ENCODE measurements at regions not wholly inside any gene's neighbourhood (a gene's known extent, or its start where the extent isn't known, plus 50 kb on each side); places are given as distances from the start of the nearest gene placed in this dataset.

DNA sequence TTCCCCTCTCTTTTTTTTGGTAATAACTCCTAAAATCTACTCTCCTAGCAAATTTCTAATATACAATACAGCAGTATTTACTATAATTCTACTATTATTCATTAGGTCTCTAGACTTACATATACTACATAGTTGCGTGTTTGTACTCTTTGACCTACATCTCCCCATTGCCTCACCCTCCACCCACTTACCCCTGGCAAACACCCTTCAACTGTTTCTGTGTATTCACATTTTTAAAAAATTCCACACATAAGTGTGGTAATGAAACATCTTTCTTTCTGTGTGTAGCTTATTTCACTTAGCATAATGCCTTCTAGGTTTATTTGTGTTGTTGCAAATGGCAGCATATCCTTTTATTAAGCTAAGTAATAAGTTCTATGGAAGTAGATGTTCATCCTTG is 336.0 kb downstream of the CCDC85A start:
- Mint-ChIP-seq H3K9me3 (peaks cover 4% of the 10 kb centered on the region), H3K27me3 (no peaks in the 10 kb centered on the region), H3K4me3 (no peak overlapping the region), H3K27ac (no peak overlapping the region), H3K36me3 (ENCODE audit: low read depth) (no peaks in the 10 kb centered on the region), H3K4me1 (ENCODE audit: low read depth) (no peaks in the 10 kb centered on the region)
- DNase-seq (no peak), ATAC-seq (no peak)
- TF ChIP-seq, protein P1, sequence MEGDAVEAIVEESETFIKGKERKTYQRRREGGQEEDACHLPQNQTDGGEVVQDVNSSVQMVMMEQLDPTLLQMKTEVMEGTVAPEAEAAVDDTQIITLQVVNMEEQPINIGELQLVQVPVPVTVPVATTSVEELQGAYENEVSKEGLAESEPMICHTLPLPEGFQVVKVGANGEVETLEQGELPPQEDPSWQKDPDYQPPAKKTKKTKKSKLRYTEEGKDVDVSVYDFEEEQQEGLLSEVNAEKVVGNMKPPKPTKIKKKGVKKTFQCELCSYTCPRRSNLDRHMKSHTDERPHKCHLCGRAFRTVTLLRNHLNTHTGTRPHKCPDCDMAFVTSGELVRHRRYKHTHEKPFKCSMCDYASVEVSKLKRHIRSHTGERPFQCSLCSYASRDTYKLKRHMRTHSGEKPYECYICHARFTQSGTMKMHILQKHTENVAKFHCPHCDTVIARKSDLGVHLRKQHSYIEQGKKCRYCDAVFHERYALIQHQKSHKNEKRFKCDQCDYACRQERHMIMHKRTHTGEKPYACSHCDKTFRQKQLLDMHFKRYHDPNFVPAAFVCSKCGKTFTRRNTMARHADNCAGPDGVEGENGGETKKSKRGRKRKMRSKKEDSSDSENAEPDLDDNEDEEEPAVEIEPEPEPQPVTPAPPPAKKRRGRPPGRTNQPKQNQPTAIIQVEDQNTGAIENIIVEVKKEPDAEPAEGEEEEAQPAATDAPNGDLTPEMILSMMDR (IDR thresholded peaks at IDR 0.05), result no peak
- intact Hi-C loops (cut with micrococcal nuclease), result no loop called here
- ChIA-PET CTCF (no interaction called here), POLR2A (no interaction called here)

- intact Hi-C loops (cut with micrococcal nuclease), result no loop called here
Observed at GRCh38 chr2:56522605-56523089, 338.9 kb downstream of the CCDC85A start.

GRCh38 chr2:56523816-56524215 is 340.0 kb downstream of the CCDC85A start:
- intact Hi-C loops (cut with micrococcal nuclease), result no loop called here
- no peak for ATAC-seq
- no peaks in the 10 kb centered on the region for H3K36me3 Mint-ChIP-seq (ENCODE audit: low read depth)
- TF ChIP-seq, protein P1 (IDR thresholded peaks at IDR 0.05), result no peak
- H3K27ac Mint-ChIP-seq, result no peak overlapping the region
- H3K4me1 Mint-ChIP-seq (ENCODE audit: low read depth), result no peaks in the 10 kb centered on the region
- no peaks in the 10 kb centered on the region for H3K27me3 Mint-ChIP-seq
- CTCF ChIA-PET, result no interaction called here
- no peak overlapping the region for H3K4me3 Mint-ChIP-seq
- DNase-seq, result no peak
- POLR2A ChIA-PET, result no interaction called here
- H3K9me3 Mint-ChIP-seq, result peaks cover 5% of the 10 kb centered on the region

More at GRCh38 chr2:56522605-56523089, 338.9 kb downstream of the CCDC85A start:
- no peaks in the 10 kb centered on the region for H3K4me1 Mint-ChIP-seq (ENCODE audit: low read depth)
- TF ChIP-seq, protein P1 (IDR thresholded peaks at IDR 0.05), result no peak
- no peak for DNase-seq
- H3K9me3 Mint-ChIP-seq, result peaks cover 5% of the 10 kb centered on the region
- no peak overlapping the region for H3K27ac Mint-ChIP-seq
- POLR2A ChIA-PET, result no interaction called here
- no peak for ATAC-seq
- H3K27me3 Mint-ChIP-seq, result no peaks in the 10 kb centered on the region
- CTCF ChIA-PET, result no interaction called here
- H3K36me3 Mint-ChIP-seq (ENCODE audit: low read depth), result no peaks in the 10 kb centered on the region
- no peak overlapping the region for H3K4me3 Mint-ChIP-seq

DNA sequence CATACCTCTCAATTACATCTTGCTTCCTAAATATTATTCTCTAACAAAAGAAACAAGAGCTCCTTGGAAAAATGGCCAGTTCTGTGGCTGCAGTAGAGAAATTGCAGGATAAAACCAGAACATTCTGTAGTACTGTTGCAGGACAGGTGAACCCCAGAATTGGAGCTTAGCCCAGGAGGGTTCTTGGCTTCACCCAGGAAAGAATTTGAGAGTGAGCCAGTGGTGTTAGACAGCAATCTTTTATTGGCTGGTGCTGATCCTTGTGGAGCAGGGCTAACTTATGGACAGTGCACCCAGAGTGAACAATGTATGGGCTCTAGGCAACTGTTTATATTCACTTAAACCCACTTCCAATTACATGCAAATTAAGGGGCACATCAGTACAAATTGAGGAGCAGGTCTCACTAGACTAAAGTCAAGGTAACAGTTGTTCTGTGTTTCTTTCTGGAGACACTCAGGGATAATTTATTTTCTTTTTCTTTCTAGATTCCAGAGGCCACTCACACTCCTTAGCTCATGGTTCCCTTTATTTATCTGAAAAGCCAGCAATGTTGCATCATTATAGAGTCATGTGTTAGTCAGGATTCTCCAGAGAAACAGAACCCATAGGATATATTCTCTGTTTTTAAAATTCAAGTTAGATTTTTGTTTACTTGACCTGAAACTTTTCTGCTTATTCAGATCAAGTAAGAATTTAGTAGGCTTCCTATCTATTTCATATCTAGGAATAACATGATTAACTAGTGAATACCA is 348.1 kb downstream of the CCDC85A start:
- TF ChIP-seq, protein P1 (IDR thresholded peaks at IDR 0.05), result no peak
- no peak overlapping the region for H3K27ac Mint-ChIP-seq
- no peak for DNase-seq
- no peaks in the 10 kb centered on the region for H3K36me3 Mint-ChIP-seq (ENCODE audit: low read depth)
- no peak overlapping the region for H3K4me3 Mint-ChIP-seq
- H3K27me3 Mint-ChIP-seq, result no peaks in the 10 kb centered on the region
- ChIA-PET CTCF (no interaction called here), POLR2A (no interaction called here)
- H3K9me3 Mint-ChIP-seq, result peaks cover 4% of the 10 kb centered on the region
- ATAC-seq, result no peak
- H3K4me1 Mint-ChIP-seq (ENCODE audit: low read depth), result no peaks in the 10 kb centered on the region
- intact Hi-C loops (cut with micrococcal nuclease), result no loop called here

DNA sequence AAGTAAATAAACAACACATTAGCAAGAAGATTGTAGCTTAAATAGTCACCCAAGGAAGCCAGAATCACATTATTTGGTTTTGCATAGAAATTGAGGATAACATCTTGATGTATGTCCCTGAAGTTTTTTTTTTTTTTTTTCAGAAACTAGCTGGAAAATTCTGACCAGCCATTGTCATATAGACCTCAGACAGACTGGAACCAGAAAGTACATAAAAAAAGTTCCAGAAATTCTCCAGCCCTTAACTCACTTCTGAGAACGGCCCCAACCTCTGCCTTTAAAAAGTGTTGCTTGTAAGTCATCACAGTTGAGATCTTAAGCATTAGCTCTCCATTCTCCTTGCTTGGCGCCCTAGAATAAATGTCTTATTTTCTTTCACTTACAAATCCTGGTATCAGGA is 350.5 kb downstream of the CCDC85A start:
- no peak for DNase-seq
- peaks cover 4% of the 10 kb centered on the region for H3K9me3 Mint-ChIP-seq
- no peaks in the 10 kb centered on the region for H3K36me3 Mint-ChIP-seq (ENCODE audit: low read depth)
- CTCF ChIA-PET, result no interaction called here
- no peak overlapping the region for H3K4me3 Mint-ChIP-seq
- POLR2A ChIA-PET, result no interaction called here
- H3K4me1 Mint-ChIP-seq (ENCODE audit: low read depth), result no peaks in the 10 kb centered on the region
- intact Hi-C loops (cut with micrococcal nuclease), result no loop called here
- no peak for ATAC-seq
- TF ChIP-seq, protein P1 (IDR thresholded peaks at IDR 0.05), result no peak
- no peak overlapping the region for H3K27ac Mint-ChIP-seq
- no peaks in the 10 kb centered on the region for H3K27me3 Mint-ChIP-seq

Data from activated CD8-positive, alpha-beta T cell treated with anti-CD3 and anti-CD28 coated beads for 36 hours (primary cell).